ENCODE measurements at regions not wholly inside any gene's neighbourhood (a gene's known extent, or its start where the extent isn't known, plus 50 kb on each side); places are given as distances from the start of the nearest gene placed in this dataset.

DNA sequence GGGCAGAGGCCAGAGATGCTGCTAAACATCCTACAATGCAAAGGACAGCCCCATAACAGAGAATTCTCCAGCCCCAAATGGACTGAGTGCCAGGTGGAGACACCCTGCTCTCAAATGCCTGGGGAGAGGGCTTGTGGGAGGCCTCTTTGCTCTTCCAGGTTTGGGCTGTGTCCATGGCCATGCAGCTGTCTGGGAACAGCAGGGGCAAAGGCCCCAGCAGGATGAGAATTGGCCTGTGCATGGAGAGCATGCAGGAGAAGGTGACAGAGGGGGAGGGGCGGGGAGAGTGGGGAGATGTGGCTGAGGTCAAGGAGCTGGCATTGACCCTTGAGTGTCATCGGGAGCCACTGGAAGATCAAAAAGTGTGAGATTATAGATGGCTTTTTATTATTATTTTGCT, 111.5 kb upstream of the ERCC6L2 start:
- intact Hi-C loops (cut with micrococcal nuclease), result no loop called here
- ATAC-seq, result no peak
- DNase-seq, result no peak
- no peak overlapping the region for H3K27ac Mint-ChIP-seq
- TF ChIP-seq, protein P1, sequence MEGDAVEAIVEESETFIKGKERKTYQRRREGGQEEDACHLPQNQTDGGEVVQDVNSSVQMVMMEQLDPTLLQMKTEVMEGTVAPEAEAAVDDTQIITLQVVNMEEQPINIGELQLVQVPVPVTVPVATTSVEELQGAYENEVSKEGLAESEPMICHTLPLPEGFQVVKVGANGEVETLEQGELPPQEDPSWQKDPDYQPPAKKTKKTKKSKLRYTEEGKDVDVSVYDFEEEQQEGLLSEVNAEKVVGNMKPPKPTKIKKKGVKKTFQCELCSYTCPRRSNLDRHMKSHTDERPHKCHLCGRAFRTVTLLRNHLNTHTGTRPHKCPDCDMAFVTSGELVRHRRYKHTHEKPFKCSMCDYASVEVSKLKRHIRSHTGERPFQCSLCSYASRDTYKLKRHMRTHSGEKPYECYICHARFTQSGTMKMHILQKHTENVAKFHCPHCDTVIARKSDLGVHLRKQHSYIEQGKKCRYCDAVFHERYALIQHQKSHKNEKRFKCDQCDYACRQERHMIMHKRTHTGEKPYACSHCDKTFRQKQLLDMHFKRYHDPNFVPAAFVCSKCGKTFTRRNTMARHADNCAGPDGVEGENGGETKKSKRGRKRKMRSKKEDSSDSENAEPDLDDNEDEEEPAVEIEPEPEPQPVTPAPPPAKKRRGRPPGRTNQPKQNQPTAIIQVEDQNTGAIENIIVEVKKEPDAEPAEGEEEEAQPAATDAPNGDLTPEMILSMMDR (IDR thresholded peaks at IDR 0.05), result no peak
- H3K4me3 Mint-ChIP-seq, result no peak overlapping the region
- ChIA-PET POLR2A (no interaction called here), CTCF (no interaction called here)
- peaks cover 12% of the 10 kb centered on the region for H3K4me1 Mint-ChIP-seq (ENCODE audit: low read depth)
- H3K27me3 Mint-ChIP-seq, result peaks cover 4% of the 10 kb centered on the region
- H3K36me3 Mint-ChIP-seq (ENCODE audit: low read depth), result no peaks in the 10 kb centered on the region
- H3K9me3 Mint-ChIP-seq, result peaks cover 1% of the 10 kb centered on the region

GRCh38 chr9:95763006-95763405, 112.5 kb upstream of the ERCC6L2 start:
- no peak for DNase-seq
- H3K4me1 Mint-ChIP-seq (ENCODE audit: low read depth), result peaks cover 12% of the 10 kb centered on the region
- POLR2A ChIA-PET, result no interaction called here
- peaks cover 4% of the 10 kb centered on the region for H3K27me3 Mint-ChIP-seq
- CTCF ChIA-PET, result no interaction called here
- H3K27ac Mint-ChIP-seq, result no peak overlapping the region
- TF ChIP-seq, protein P1 (IDR thresholded peaks at IDR 0.05), result no peak
- H3K9me3 Mint-ChIP-seq, result peaks cover 1% of the 10 kb centered on the region
- intact Hi-C loops (cut with micrococcal nuclease), result no loop called here
- ATAC-seq, result no peak
- H3K4me3 Mint-ChIP-seq, result no peak overlapping the region
- H3K36me3 Mint-ChIP-seq (ENCODE audit: low read depth), result no peaks in the 10 kb centered on the region

DNA sequence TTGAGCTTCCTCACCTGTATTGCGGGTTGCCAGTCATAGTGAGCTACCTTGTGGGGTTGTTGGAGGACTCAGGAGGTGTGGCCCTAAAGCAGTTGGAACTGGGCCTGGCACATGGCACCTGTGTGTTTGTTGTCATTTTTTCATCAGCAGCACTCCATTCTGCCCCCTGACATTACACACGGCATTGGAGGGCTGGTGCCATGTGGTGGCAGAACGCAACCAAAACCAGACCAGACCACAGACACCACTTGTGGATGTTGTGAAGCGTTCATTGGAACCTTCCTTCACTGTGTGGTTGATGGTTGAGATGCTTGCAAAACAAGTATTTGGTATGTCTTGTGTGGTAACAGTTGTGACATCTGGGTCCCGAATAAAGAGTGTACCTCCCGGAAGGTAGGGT, 113.2 kb upstream of the ERCC6L2 start:
- ATAC-seq, result peak; percentile 53
- H3K27me3 Mint-ChIP-seq, result peaks cover 4% of the 10 kb centered on the region
- peaks cover 1% of the 10 kb centered on the region for H3K9me3 Mint-ChIP-seq
- no peak overlapping the region for H3K4me3 Mint-ChIP-seq
- ChIA-PET POLR2A (no interaction called here), CTCF (no interaction called here)
- peaks cover 12% of the 10 kb centered on the region for H3K4me1 Mint-ChIP-seq (ENCODE audit: low read depth)
- DNase-seq, result peak; percentile 51
- intact Hi-C loops (cut with micrococcal nuclease), result no loop called here
- H3K27ac Mint-ChIP-seq, result no peak overlapping the region
- TF ChIP-seq, protein P1 (IDR thresholded peaks at IDR 0.05), result no peak
- no peaks in the 10 kb centered on the region for H3K36me3 Mint-ChIP-seq (ENCODE audit: low read depth)

GRCh38 chr9:95760791-95761190, 114.7 kb upstream of the ERCC6L2 start:
- intact Hi-C loops (cut with micrococcal nuclease), result no loop called here
- Mint-ChIP-seq H3K27ac (no peak overlapping the region), H3K9me3 (peaks cover 1% of the 10 kb centered on the region), H3K4me3 (no peak overlapping the region), H3K27me3 (peaks cover 4% of the 10 kb centered on the region), H3K36me3 (ENCODE audit: low read depth) (no peaks in the 10 kb centered on the region), H3K4me1 (ENCODE audit: low read depth) (peaks cover 12% of the 10 kb centered on the region)
- ATAC-seq (no peak), DNase-seq (no peak)
- ChIA-PET POLR2A (interaction anchor here (0.6 kb wide), 1 partner anchor 89 kb away, joined by 3 read pairs; no protein-coding TSS in a partner anchor), CTCF (interaction anchor here (0.8 kb wide), 1 partner anchor 24 kb away, joined by 3 read pairs; no protein-coding TSS in a partner anchor)
- TF ChIP-seq, protein P1 (IDR thresholded peaks at IDR 0.05), result no peak

DNA sequence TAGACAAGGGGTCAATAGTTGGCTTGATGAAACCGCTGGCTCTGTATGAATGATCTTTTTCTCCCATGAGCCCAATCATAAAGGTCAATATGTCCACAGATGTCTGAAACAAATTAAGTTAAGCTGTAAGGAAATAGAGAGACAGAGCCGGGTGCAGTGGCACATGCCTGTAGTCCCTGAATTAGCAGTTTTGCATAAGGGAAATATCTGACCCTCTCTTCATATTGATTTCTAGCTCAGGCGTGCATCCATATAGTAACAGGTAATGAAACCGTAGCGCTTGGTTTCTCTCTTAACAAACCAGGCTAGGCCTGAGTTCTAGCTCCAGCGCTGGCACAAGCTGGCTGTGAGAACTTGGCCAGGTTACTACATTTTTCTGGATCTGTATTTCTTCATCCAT, 118.1 kb upstream of the ERCC6L2 start:
- Mint-ChIP-seq H3K36me3 (ENCODE audit: low read depth) (no peaks in the 10 kb centered on the region), H3K4me3 (no peak overlapping the region), H3K4me1 (ENCODE audit: low read depth) (peaks cover 7% of the 10 kb centered on the region), H3K9me3 (no peaks in the 10 kb centered on the region), H3K27me3 (no peaks in the 10 kb centered on the region), H3K27ac (no peak overlapping the region)
- ATAC-seq, result no peak
- POLR2A ChIA-PET, result no interaction called here
- DNase-seq, result no peak
- CTCF ChIA-PET, result interaction anchor here (0.9 kb wide), 1 partner anchor 31 kb away, joined by 3 read pairs; no protein-coding TSS in a partner anchor
- intact Hi-C loops (cut with micrococcal nuclease), result no loop called here
- TF ChIP-seq, protein P1 (IDR thresholded peaks at IDR 0.05), result no peak
